ENCODE measurements at regions not wholly inside any gene's neighbourhood (a gene's known extent, or its start where the extent isn't known, plus 50 kb on each side); places are given as distances from the start of the nearest gene placed in this dataset.
"Not testable (repeated sequence)": the region's sequence is repeated elsewhere in the genome, so short reads cannot be mapped to it uniquely, and the experiment has no call there.

GRCh38 chr12:73017981-73018380 is 745.8 kb downstream of the TRHDE start:
- DNase-seq (ENCODE audit: low spot score), result no peak

GRCh38 chr12:73053893-73054292 is 781.7 kb downstream of the TRHDE start:
- no peak for DNase-seq (ENCODE audit: low spot score)

GRCh38 chr12:73057428-73057827 is 785.3 kb downstream of the TRHDE start:
- no peak for DNase-seq (ENCODE audit: low spot score)

GRCh38 chr12:73065913-73066312 is 793.7 kb downstream of the TRHDE start:
- DNase-seq (ENCODE audit: low spot score), result no peak

- no peak for DNase-seq (ENCODE audit: low spot score)
These were observed 795.4 kb downstream of the TRHDE start for GRCh38 chr12:73067616-73068015.

GRCh38 chr12:73072214-73072613 is 800.0 kb downstream of the TRHDE start:
- no peak for DNase-seq (ENCODE audit: low spot score)

- no peak for DNase-seq (ENCODE audit: low spot score)
These were observed 804.6 kb downstream of the TRHDE start for GRCh38 chr12:73076760-73077159.

GRCh38 chr12:73083736-73084135 is 811.6 kb downstream of the TRHDE start:
- DNase-seq (ENCODE audit: low spot score), result no peak

- no peak for DNase-seq (ENCODE audit: low spot score)
These were observed 834.1 kb downstream of the TRHDE start for GRCh38 chr12:73106296-73106695.

GRCh38 chr12:73106896-73107295 is 834.7 kb downstream of the TRHDE start:
- no peak for DNase-seq (ENCODE audit: low spot score)

- DNase-seq (ENCODE audit: low spot score), result no peak
These were observed 838.6 kb downstream of the TRHDE start for GRCh38 chr12:73110816-73111215.

- no peak for DNase-seq (ENCODE audit: low spot score)
These were observed 840.1 kb downstream of the TRHDE start for GRCh38 chr12:73112035-73112816.

- DNase-seq (ENCODE audit: low spot score), result no peak
These were observed 852.3 kb downstream of the TRHDE start for GRCh38 chr12:73124480-73124879.

- no peak for DNase-seq (ENCODE audit: low spot score)
These were observed 853.0 kb downstream of the TRHDE start for GRCh38 chr12:73125148-73125547.

- no peak for DNase-seq (ENCODE audit: low spot score)
These were observed 864.2 kb downstream of the TRHDE start for GRCh38 chr12:73136386-73136785.

- not testable (repeated sequence) for DNase-seq (ENCODE audit: low spot score)
These were observed 867.5 kb downstream of the TRHDE start for GRCh38 chr12:73139642-73140041.

GRCh38 chr12:73158341-73158740 is 886.2 kb downstream of the TRHDE start:
- DNase-seq (ENCODE audit: low spot score), result no peak

- DNase-seq (ENCODE audit: low spot score), result no peak
These were observed 887.8 kb downstream of the TRHDE start for GRCh38 chr12:73159954-73160353.

- no peak for DNase-seq (ENCODE audit: low spot score)
These were observed 889.8 kb downstream of the TRHDE start for GRCh38 chr12:73161970-73162369.

- no peak for DNase-seq (ENCODE audit: low spot score)
These were observed 908.6 kb downstream of the TRHDE start for GRCh38 chr12:73180734-73181133.

GRCh38 chr12:73181244-73181643 is 909.1 kb downstream of the TRHDE start:
- DNase-seq (ENCODE audit: low spot score), result no peak

- no peak for DNase-seq (ENCODE audit: low spot score)
These were observed 913.2 kb downstream of the TRHDE start for GRCh38 chr12:73185403-73185802.

GRCh38 chr12:73186272-73186671 is 914.1 kb downstream of the TRHDE start:
- DNase-seq (ENCODE audit: low spot score), result no peak

GRCh38 chr12:73187765-73188164 is 915.6 kb downstream of the TRHDE start:
- no peak for DNase-seq (ENCODE audit: low spot score)

Data from COLO829 (cell line).